ENCODE measurements at regions not wholly inside any gene's neighbourhood (a gene's known extent, or its start where the extent isn't known, plus 50 kb on each side); places are given as distances from the start of the nearest gene placed in this dataset.

GRCh38 chr2:71936076-71937030 lies 211.3 kb downstream of the CYP26B1 start:
- DNase-seq: peak; percentile 31

GRCh38 chr2:71935262-71935848 lies 212.3 kb downstream of the CYP26B1 start:
- peak; percentile 58 for DNase-seq

- no peak for DNase-seq
Observed at GRCh38 chr2:71934595-71935261, 212.9 kb downstream of the CYP26B1 start.

- no peak for DNase-seq
Observed at GRCh38 chr2:71934320-71934593, 213.4 kb downstream of the CYP26B1 start.

GRCh38 chr2:71933467-71934319 lies 214.0 kb downstream of the CYP26B1 start:
- DNase-seq: no peak

GRCh38 chr2:71932780-71933466 lies 214.7 kb downstream of the CYP26B1 start:
- no peak for DNase-seq

- DNase-seq: no peak
Observed at GRCh38 chr2:71932037-71932779, 215.5 kb downstream of the CYP26B1 start.

GRCh38 chr2:71930049-71930681 lies 217.5 kb downstream of the CYP26B1 start:
- DNase-seq: peak; percentile 70

GRCh38 chr2:71929482-71929772 lies 218.2 kb downstream of the CYP26B1 start:
- no peak for DNase-seq

- no peak for DNase-seq
Observed at GRCh38 chr2:71928734-71929481, 218.8 kb downstream of the CYP26B1 start.

- no peak for DNase-seq
Observed at GRCh38 chr2:71927757-71928715, 219.6 kb downstream of the CYP26B1 start.

GRCh38 chr2:71926876-71927756 lies 220.5 kb downstream of the CYP26B1 start:
- DNase-seq: no peak

- no peak for DNase-seq
Observed at GRCh38 chr2:71926089-71926447, 221.6 kb downstream of the CYP26B1 start.

GRCh38 chr2:71925268-71926088 lies 222.2 kb downstream of the CYP26B1 start:
- DNase-seq: no peak

- DNase-seq: peak; percentile 91
Observed at GRCh38 chr2:71923887-71924533, 223.7 kb downstream of the CYP26B1 start.

GRCh38 chr2:71923143-71923525 lies 224.5 kb downstream of the CYP26B1 start:
- DNase-seq: no peak

Measured in tongue (tissue), 1 donor.